SK-N-SH treated with all-trans-retinoic acid at 6 μM for 48 hours (cell line): ENCODE measurements at regions not wholly inside any gene's neighbourhood (a gene's known extent, or its start where the extent isn't known, plus 50 kb on each side); places are given as distances from the start of the nearest gene placed in this dataset.

Experiments
- ATAC-seq: fragments of 200-7000 bp; cut with Tn5 transposase; 3 replicates; pipeline ENCODE4 v1.9.1; 2020; ENCODE audit warnings: mild to moderate bottlenecking, moderate library complexity
- ARNTL ChIP-seq: fragments of 450-650 bp; formaldehyde crosslinking; IDR thresholded peaks from 2 replicates; pipeline ENCODE4 v1.5.0; 2020; ENCODE audit warnings: low read depth, mild to moderate bottlenecking, moderate library complexity, borderline replicate concordance
- BACH2 ChIP-seq: fragments of 250-450 bp; sonication (Bioruptor Pico); IDR thresholded peaks from 2 replicates; pipeline ENCODE4 v1.9.0; 2021; ENCODE audit warnings: mild to moderate bottlenecking, borderline replicate concordance
- CREB5 ChIP-seq: fragments of 250-450 bp; sonication (Bioruptor Pico); IDR thresholded peaks from 2 replicates; pipeline ENCODE4 v1.5.1; 2020; ENCODE audit warnings: low read depth, mild to moderate bottlenecking, moderate library complexity
- CSDC2 ChIP-seq: fragments of 250-450 bp; sonication (Bioruptor Pico); IDR thresholded peaks from 2 replicates; pipeline ENCODE4 v1.5.0; 2020; ENCODE audit warnings: mild to moderate bottlenecking, moderate library complexity
- ESRRG ChIP-seq: fragments of 250-450 bp; sonication (Bioruptor Pico); IDR thresholded peaks from 2 replicates; pipeline ENCODE4 v1.6.1; 2021; ENCODE audit warnings: mild to moderate bottlenecking
- GLIS3 ChIP-seq: fragments of 250-450 bp; sonication (Bioruptor Pico); IDR thresholded peaks from 2 replicates; pipeline ENCODE4 v1.5.0; 2020; ENCODE audit warnings: mild to moderate bottlenecking, moderate library complexity
- ISL1 ChIP-seq: fragments of 250-450 bp; sonication (Bioruptor Pico); IDR thresholded peaks from 2 replicates; pipeline ENCODE4 v2.1.2; 2022; ENCODE audit warnings: mild to moderate bottlenecking, moderate library complexity
- OSR1 ChIP-seq: fragments of 250-450 bp; sonication (Bioruptor Pico); IDR thresholded peaks from 2 replicates; pipeline ENCODE4 v1.8.0; 2022; ENCODE audit warnings: moderate library complexity, mild to moderate bottlenecking, inconsistent platforms
- PATZ1 ChIP-seq: fragments of 250-450 bp; sonication (Bioruptor Pico); IDR thresholded peaks from 2 replicates; pipeline ENCODE4 v1.8.0; 2020; ENCODE audit warnings: mild to moderate bottlenecking, moderate library complexity, borderline replicate concordance
- POU6F1 ChIP-seq: fragments of 250-450 bp; sonication (Bioruptor Pico); IDR thresholded peaks from 2 replicates; pipeline ENCODE4 v1.8.0; 2021; ENCODE audit warnings: low read depth, mild to moderate bottlenecking, moderate library complexity, borderline replicate concordance
- PPARA ChIP-seq: fragments of 250-450 bp; sonication (Bioruptor Pico); IDR thresholded peaks from 2 replicates; pipeline ENCODE4 v1.5.0; 2020; ENCODE audit warnings: mild to moderate bottlenecking, borderline replicate concordance
- TCF4 ChIP-seq: fragments of 250-450 bp; sonication (Bioruptor Pico); IDR thresholded peaks from 2 replicates; pipeline ENCODE4 v1.8.0; 2021; ENCODE audit warnings: mild to moderate bottlenecking, moderate library complexity, borderline replicate concordance
- TSHZ2 ChIP-seq: fragments of 250-450 bp; sonication (Bioruptor Pico); IDR thresholded peaks from 2 replicates; pipeline ENCODE4 v1.5.0; 2020; ENCODE audit warnings: mild to moderate bottlenecking, moderate library complexity
- ZC3H10 ChIP-seq: fragments of 250-450 bp; sonication (Bioruptor Pico); IDR thresholded peaks from 2 replicates; pipeline ENCODE4 v1.5.1; 2021; ENCODE audit warnings: mild to moderate bottlenecking, moderate library complexity
- ZFP3 ChIP-seq: fragments of 250-450 bp; sonication (Bioruptor Pico); IDR thresholded peaks from 2 replicates; pipeline ENCODE4 v1.5.0; 2020; ENCODE audit warnings: mild to moderate bottlenecking, moderate library complexity
- ZFP30 ChIP-seq: fragments of 450-650 bp; formaldehyde crosslinking; IDR thresholded peaks from 2 replicates; pipeline ENCODE4 v1.5.0; 2022; ENCODE audit warnings: mild to moderate bottlenecking, moderate library complexity
- ZNF565 ChIP-seq: fragments of 450-650 bp; formaldehyde crosslinking; conservative IDR thresholded peaks from 2 replicates; pipeline ENCODE4 v1.5.0; 2020; ENCODE audit warnings: low read depth, mild to moderate bottlenecking, moderate library complexity
- ZNF70 ChIP-seq: fragments of 450-650 bp; formaldehyde crosslinking; IDR thresholded peaks from 2 replicates; pipeline ENCODE4 v1.5.0; 2020; ENCODE audit warnings: mild to moderate bottlenecking, moderate library complexity
- ZNF8 ChIP-seq: fragments of 450-650 bp; formaldehyde crosslinking; IDR thresholded peaks from 2 replicates; pipeline ENCODE4 v1.5.0; 2020; ENCODE audit warnings: mild to moderate bottlenecking, moderate library complexity

GRCh38 chr2:240237609-240238174 lies 97.2 kb upstream of the OTOS start:
- ATAC-seq: no peak
- TF ChIP-seq CREB5 (CRISPR knock-in tag) (no peak), ZNF70 (no peak), ESRRG (CRISPR knock-in tag) (no peak), BACH2 (CRISPR knock-in tag) (no peak), ISL1 (CRISPR knock-in tag) (no peak), PATZ1 (CRISPR knock-in tag) (no peak), ZC3H10 (CRISPR knock-in tag) (no peak), TCF4 (CRISPR knock-in tag) (no peak), PPARA (CRISPR knock-in tag) (no peak)

- TF ChIP-seq CSDC2 (CRISPR knock-in tag): no peak
Observed at GRCh38 chr2:240238201-240238600, 97.7 kb upstream of the OTOS start.

GRCh38 chr2:240238786-240239185 lies 98.3 kb upstream of the OTOS start:
- no peak for ATAC-seq

More at GRCh38 chr2:240238201-240238600, 97.7 kb upstream of the OTOS start:
- ATAC-seq: no peak

More at GRCh38 chr2:240238786-240239185, 98.3 kb upstream of the OTOS start:
- TF ChIP-seq ZFP30 (no peak), CSDC2 (CRISPR knock-in tag) (no peak), POU6F1 (CRISPR knock-in tag) (no peak), ESRRG (CRISPR knock-in tag) (no peak), TSHZ2 (no peak), ZC3H10 (CRISPR knock-in tag) (no peak), CREB5 (CRISPR knock-in tag) (no peak), OSR1 (CRISPR knock-in tag) (no peak), ARNTL (CRISPR knock-in tag) (no peak), GLIS3 (CRISPR knock-in tag) (no peak), ZNF565 (CRISPR knock-in tag) (no peak), ZFP3 (CRISPR knock-in tag) (no peak), ISL1 (CRISPR knock-in tag) (no peak), TCF4 (CRISPR knock-in tag) (no peak), PPARA (CRISPR knock-in tag) (no peak), ZNF70 (no peak), BACH2 (CRISPR knock-in tag) (no peak), ZNF8 (CRISPR knock-in tag) (no peak)
